ENCODE measurements at regions not wholly inside any gene's neighbourhood (a gene's known extent, or its start where the extent isn't known, plus 50 kb on each side); places are given as distances from the start of the nearest gene placed in this dataset.

DNA sequence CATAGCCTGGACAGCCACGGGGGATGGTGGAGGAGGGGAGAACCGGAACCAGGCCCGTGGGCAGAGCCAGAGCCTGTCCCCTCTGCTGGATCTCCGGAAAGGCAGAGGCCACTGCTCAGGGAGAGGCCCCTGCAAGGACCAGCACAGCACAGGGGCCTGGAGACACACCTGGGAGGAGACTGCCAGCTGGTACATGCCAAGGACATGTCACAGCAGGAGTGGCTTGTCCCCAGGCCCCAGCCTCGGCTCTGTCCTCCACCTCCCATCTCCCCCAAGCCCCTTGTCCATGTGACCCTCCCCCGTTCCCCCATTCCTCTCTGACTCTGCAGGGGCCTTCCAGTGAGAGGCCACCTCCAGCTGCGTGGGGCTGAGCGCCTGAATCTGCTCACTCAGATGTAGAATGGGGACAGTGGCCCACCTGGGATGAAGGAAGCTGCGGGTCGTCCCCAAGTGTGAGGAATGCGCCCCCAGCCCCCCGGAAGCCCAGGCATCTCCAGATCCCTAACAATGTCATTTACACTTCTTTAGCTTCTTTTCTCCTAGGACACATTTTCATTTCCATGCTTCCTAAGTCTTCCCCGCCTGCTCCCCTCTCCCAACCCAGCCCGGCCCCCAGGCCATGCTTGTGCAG, 349.6 kb upstream of the IRX2 start:
- TF ChIP-seq, protein P1, sequence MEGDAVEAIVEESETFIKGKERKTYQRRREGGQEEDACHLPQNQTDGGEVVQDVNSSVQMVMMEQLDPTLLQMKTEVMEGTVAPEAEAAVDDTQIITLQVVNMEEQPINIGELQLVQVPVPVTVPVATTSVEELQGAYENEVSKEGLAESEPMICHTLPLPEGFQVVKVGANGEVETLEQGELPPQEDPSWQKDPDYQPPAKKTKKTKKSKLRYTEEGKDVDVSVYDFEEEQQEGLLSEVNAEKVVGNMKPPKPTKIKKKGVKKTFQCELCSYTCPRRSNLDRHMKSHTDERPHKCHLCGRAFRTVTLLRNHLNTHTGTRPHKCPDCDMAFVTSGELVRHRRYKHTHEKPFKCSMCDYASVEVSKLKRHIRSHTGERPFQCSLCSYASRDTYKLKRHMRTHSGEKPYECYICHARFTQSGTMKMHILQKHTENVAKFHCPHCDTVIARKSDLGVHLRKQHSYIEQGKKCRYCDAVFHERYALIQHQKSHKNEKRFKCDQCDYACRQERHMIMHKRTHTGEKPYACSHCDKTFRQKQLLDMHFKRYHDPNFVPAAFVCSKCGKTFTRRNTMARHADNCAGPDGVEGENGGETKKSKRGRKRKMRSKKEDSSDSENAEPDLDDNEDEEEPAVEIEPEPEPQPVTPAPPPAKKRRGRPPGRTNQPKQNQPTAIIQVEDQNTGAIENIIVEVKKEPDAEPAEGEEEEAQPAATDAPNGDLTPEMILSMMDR (IDR thresholded peaks at IDR 0.05) = no peak
- TF ChIP-seq POLR2AphosphoS5 (IDR thresholded peaks at IDR 0.05; ENCODE audit: low read depth, low read length) = no peak

All from Panc1 (cell line).